GM19025 (cell line): ENCODE measurements at regions not wholly inside any gene's neighbourhood (a gene's known extent, or its start where the extent isn't known, plus 50 kb on each side); places are given as distances from the start of the nearest gene placed in this dataset.
"Not testable (repeated sequence)": the region's sequence is repeated elsewhere in the genome, so short reads cannot be mapped to it uniquely, and the experiment has no call there.

Experiments
- ATAC-seq: cut with Tn5 transposase; IDR thresholded peaks from one replicate; pipeline ENCODE4 v1.9.1; 2021; ENCODE audit warnings: mild to moderate bottlenecking, low read depth, moderate library complexity; ENCODE audit not compliant: unreplicated experiment

DNA sequence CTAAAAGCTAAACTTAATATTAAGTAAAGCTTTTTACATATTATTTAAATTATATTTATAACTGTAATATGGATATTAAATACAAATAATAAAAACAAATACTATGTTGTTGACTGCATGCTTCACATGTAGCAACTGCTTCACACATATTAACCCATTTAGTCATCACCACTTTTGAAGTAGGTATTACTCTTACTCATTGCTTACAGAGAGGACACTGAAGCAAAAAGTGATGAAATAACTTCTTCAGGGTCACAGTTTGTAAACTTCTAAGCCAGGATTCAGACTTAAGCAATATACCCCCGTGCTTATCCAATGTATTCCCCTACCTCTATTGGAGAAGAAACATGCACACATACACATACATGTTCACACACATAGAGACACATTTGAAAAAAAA lies 166.6 kb downstream of the DKK2 start:
- ATAC-seq: no peak

DNA sequence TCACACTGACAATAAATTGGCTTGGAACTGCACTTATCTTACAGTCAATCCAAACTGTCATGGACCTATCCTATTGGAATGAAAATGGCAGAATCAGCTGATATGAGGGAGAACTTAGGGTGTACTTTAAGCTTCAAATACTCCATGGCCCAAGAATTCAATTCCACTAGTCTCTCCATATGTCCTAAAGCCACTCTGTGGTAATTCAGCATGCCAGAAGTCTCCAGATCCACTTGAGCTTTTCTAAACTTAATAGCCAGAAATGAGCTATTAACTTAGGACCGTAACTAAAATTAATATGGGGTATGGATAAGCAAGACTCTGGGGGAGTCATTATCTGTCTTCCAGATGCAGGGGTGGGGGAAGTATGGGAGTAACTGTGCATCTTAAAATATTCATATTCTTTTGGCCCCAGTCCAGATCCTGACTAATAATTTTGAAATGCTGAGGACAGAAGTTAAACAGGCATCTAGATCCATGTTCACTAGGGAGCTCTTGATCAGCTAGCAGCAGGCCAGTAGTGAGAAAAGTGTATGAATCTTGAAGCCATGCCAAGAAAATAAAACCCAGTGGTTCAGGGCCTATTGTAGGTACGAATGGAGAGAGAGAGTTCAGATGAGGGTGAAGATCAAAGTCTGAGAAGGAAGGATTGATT lies 167.6 kb downstream of the DKK2 start:
- no peak for ATAC-seq

DNA sequence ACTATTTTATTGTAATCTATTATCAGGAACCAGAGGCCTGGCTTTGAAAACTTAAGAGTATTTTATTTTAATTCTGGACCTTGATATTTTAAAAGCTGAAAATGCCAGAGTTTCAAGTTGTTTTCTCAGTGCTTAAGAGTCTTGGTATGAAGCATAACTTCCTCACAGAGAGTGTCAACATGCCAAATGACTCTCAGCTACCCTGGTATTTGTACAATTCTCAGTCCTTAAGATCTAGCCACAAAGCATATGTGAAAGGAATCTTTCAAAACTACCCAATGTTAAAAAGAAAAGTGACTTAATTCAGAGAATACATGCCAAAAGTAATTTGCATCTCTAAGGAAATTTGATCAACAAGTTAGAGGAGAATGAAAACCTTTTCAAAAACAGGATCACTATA lies 171.9 kb downstream of the DKK2 start:
- ATAC-seq: no peak

DNA sequence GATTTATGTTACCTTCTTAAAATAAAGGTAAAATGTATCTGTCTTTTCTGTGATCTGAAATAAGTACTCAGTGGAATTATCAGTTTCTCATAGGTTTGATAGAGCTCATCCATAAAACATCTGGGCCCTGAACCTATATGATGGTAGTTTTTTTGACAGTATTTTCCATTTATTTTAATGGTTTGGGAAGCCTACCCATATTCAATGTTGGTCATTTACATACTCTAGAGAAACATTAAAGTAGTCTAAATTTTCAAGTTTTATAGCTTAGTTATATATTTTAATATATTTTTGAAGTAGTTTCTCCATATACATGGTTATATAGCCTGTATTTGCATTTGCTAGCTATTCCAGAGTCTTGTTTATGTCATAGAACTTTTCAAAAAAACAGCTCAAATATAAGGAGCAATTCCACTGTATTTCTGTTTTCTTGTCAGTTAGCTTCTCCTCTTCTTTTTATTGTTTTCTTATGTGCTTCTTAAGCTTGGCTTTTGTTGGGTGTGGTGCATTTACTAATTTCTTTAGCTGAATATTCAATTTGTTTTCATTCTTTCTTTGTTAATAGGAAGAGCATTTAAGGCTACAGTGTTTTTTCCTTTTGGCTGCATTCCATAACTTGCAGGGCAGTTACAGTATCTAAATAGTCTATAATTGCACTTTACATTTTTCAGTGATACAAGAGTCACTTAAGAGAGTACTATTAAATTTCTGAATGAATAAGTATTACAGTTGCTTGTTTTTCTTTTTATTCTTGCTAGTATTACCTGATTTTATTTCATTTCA lies 181.4 kb downstream of the DKK2 start:
- no peak for ATAC-seq

DNA sequence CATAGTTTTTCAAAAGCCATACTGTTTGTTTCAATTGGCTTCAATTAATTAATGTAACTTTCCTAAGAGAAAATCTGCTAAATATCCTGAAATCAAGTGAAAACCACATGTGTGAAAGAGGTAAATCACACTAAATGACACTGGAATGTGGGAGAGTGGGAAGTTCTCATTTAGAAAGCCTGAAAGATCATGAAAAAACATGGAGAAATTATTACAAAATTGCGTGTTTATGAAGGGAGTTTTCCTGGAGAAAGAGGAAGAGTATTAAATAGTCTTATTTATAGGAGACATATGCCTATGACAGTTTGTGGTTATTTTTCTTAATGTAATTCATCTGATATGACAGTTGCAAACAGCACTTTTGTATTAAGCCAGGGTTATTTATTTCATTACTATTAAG lies 183.7 kb downstream of the DKK2 start:
- ATAC-seq: no peak

DNA sequence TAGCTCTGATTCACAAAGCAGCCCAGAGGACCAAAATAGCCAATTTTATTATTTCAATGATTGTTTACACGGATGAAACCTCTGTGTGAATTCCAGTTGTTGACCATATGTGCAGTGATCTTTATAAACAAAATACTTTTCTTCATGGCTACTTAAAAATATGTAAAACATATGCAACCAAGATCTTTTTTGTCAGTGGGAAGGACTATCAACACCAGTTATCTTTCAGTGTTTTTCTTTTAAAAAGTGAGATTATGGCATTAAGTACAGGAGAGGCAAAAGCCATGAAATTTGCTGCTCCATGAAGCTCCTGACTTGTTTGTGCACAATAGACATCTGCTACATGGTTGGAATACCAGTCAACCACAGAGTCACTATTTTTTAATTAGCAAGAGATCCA lies 184.4 kb downstream of the DKK2 start:
- no peak for ATAC-seq

DNA sequence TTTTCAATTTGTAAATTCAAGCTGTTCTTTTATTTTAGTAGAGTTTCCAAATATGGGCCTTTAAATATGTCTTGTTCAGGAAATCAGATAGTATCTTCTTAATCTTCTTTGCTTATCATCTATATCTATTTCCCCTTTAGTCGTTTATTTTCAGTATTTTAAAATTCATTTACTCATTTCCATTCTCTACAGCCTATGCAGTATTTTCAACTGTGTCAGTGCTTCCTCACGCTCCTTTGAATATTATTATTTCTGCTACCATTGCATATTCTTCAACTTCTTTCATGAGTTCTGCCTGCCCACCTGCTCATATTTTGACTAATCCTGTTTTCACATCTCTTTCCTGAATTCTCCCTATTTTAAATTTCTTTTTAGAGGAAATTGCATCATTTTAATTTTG lies 185.4 kb downstream of the DKK2 start:
- ATAC-seq: no peak

DNA sequence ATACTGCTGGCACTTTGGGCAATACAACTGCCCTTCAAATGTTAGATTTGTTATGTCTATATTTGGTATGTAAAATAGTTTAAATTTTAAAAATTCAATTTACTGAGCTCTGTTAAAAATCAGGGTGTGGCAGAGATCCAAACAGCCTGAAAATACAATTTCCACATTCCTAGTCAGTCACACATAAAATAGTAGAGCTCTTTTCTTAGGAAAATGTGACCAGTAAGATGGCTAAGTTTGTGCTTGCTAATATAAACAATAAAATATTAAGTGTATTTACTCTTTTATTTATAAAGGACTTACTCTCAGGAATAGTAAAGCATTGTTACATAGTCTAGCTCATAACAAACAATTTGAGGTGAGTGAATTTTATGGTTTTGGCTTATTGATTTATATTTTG lies 200.2 kb downstream of the DKK2 start:
- no peak for ATAC-seq

DNA sequence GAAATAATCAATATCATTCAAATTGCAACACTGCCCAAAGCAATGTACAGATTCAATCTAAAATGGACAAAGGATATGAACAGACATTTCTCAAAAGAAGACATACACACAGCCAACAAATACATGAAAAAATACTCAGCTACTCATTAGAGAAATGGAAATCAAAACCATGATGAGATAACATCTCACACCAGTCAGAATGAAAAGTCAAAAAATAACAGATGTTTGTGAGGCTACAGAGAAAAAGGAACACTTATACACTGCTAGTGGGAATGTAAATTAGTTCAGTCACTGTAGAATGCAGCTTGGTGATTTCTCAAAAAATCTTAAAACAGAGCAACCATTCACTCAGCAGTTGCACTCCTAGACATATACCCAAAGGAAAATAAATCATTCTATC lies 205.2 kb downstream of the DKK2 start:
- ATAC-seq: no peak

DNA sequence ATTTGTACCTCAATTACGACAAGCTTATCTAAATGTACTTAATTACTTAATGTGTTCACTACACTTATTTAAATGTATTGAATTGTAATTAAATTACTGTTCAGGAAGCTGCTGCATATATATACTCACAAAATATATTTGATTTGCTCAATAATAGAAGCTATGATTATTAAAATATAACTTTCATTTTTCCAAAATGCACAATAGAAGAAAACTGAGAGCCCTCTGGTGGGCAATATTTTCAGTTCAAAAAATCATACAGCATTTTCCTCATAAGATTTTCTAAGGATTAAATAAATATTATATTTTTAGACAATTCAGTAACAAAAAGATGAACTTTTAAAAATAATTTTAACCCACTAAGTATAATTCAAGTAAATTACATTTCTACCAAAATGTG lies 217.3 kb downstream of the DKK2 start:
- no peak for ATAC-seq

DNA sequence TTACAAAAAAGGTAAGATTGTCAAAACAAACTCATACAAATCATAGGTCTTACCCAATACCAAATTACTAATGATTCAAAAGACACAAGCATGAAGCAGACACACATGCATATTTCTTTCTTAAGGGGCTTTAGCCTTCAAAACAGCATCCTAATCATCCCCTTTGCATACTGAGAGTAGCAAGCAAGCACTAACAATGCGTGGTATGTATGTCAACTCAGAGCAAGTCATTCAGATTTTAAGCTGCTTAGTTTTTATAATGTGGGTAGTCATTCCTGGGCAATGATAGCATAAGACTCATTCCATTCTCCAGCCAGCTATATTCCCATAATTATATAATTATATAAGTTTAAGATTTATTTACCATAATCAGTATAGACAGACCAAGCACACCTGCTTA lies 219.6 kb downstream of the DKK2 start:
- ATAC-seq: no peak

DNA sequence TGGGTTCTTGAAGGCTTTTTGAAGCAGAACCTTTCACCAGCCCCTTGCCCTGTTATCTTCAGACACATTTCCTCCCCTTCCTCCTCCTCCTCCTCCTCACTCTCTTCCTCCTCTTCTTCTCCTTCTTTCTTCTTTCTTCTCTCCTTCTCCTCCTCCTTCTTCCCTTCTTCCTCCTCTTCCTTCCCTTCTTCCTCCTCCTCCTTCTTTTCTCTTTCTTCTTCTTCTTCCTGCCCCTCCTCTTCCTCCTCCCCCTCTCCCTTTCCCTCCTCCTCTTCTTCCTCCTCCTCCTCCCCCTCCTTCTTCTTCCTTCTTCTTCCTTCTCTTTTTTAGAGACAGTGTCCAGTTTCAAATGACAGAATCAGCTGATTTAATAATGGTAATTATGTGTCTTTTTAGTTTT lies 226.0 kb downstream of the DKK2 start:
- ATAC-seq: no peak

DNA sequence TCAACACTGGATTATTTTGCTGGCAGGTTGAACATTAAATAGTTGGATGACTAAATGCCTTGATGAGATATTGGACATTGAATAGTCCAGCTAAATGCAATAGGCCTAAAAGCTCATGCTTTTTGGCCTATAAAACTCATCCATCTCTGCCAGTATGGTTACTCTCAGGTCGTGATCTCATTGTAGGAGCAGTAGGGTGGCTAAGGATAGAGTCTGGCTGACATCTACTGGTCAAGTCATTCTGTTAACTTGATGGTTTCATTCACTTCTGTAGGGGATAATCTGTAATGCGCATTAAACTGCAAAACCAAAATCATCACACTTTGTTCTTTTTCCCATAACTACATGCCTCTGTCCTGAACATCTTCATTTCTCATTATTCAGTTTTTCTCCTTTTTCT lies 227.0 kb downstream of the DKK2 start:
- no peak for ATAC-seq

DNA sequence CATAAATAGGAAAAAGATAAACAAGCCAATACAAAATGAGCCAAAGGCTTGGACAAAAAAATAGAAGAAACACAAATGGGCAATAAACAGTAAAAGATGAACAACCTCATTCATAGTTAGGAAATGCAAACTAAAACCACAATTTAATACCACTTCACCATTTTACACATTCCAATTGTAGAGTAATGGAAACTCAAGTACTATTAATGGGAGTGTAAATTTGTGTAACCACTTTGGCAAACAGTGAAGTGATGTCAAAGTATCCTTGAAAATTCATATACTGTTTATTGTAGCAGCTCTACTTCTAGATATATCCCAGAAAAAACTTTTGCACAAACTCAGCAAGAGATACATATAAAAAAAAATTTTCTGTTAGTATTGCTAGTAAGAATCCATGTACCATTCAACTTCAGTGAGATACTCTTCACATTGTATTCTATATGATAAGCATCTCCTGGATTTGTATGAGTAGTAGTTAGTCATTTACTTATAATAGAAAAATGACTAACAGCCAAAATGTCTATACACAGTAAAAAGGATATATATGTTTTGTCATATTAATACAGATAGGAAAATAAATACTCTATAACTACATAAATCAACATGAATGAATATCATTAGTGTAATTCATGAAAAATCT lies 229.8 kb downstream of the DKK2 start:
- no peak for ATAC-seq

DNA sequence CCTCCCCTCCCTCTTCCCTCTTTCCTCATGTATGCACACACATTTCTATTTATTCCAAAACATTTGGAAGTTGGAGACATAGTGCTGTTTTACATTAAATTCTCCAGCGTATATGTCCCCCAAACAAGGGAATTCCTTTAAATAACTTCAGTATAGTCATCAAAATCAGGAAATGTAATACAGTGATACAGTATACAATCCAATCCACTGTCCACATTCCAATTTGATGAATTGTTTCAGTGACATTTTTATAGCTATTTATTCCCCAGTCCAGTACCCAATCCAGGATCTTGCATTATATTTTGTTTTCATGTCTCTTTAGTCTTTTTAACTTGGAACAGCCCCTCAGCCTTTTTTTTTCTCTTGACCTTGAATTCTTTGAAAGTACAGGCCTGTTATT lies 233.0 kb downstream of the DKK2 start:
- ATAC-seq: no peak

DNA sequence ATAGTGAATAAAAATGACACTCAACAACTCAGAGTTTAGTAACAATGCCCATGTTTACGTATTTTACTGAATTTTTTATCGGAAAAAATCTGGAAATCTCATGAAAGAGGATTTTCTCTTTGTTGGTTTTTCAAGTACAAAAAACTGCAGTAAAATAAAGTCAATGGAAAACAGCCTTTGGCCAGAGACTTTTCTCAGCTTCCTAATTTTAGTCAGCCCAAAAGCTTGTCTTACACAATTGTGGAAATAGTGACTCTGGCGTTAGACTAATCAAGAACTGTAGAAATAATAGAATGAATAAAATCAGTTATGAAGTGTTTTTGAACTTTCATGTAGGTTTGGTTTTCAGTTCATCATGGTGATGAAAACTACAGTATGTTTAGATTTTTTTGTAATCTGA lies 234.7 kb downstream of the DKK2 start:
- no peak for ATAC-seq

DNA sequence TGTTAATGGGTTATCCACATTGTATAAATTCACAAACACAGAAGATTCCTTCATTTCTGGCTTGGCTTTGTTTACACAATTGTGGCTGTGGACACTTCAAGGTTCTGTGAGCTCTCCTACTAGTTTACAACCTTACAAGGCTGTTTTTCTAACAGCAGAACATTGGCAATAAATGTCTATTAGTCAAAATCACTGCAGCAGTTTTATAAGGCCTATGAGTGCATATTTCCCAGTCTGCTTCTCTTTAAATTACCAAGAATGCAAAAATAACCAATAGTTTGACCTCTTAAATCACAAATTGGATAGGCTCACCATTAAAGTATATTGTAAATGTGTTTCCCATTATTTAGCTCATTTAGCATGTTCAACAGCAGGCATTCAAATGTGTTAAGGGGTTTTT lies 239.2 kb downstream of the DKK2 start:
- no peak for ATAC-seq

DNA sequence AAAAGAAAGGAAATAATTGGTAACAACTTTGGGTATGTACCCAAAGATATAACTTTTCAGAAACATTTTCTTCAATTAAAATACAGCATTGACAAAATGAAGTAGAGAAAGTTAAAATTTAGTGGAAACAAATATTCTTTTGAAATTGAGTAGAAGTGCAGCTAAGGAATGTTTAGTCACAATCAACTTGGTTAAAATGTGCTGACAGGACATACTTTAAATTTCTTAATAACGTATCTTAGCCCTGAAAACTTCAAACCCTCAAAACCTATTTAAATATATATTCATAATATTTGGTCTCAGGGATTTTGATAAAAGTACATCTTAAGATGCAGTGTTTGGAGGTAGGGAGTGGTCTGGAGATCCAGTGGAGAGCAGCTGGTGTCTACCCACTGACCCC lies 240.8 kb downstream of the DKK2 start:
- no peak for ATAC-seq

DNA sequence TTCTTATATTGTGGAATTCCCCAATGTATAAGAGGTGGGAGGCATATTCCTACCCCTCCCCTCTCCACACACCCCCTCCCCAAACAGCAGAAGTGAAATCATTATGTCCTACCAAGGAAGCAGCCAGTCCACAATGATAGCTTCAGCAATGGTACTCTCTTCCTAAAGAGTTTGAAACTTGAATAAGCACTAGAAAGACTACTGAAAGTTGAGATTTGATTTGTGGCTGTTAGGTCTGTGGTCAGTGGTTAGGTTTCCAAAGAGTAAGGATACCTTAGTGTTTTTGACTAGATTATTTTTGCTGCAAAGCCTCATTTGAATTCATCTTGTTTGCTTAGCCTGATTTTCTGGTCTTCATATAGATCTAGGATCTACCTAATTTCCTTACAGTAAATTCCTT lies 242.2 kb downstream of the DKK2 start:
- no peak for ATAC-seq

DNA sequence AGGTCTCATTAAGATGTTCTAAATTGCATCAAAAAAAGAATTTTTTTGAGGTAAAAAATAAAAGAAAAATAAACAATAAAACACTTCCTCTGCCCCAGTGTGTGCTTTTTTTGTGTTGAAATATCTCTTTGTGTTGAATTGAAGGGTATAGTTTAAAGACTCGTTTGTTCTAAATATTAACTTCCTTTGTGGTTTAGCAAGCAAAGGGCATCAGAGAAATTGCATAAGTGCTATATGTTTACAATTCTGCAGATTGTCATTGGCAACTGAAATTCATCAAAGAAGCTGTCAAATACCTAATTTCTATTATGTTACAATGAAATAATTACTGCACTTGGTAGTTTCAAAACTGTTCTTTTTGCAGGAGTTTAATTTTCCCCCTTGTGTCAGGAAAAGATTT lies 260.5 kb downstream of the DKK2 start:
- ATAC-seq: no peak

DNA sequence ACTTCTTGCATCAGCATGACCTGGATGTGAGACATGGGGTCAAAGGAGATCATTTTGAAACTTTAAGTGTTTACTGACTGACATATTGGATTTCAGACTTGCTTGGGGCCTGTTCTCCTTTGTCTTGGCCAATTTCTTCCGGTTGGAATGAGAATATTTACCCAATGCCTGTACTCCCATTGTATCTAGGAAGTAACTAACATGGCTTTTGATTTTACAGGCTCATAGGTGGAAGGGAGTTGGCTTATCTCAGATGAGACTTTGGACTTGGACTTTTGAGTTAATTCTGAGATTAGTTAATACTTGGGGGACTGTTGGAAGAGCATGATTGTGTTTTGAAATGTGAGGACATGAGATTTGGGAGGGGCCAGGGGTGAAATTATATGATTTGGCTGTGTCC lies 262.1 kb downstream of the DKK2 start:
- ATAC-seq: not testable (repeated sequence)
